Ovary (tissue), 3 donors: ENCODE measurements at regions not wholly inside any gene's neighbourhood (a gene's known extent, or its start where the extent isn't known, plus 50 kb on each side); places are given as distances from the start of the nearest gene placed in this dataset.
"Not testable (repeated sequence)": the region's sequence is repeated elsewhere in the genome, so short reads cannot be mapped to it uniquely, and the experiment has no call there.

Source experiments
- CTCF ChIP-seq, 3 donors: fragments of 450-650 bp in 2 of 3; fragments of 200-600 bp in 1 of 3; IDR thresholded peaks; one replicate each; pipeline versions ENCODE4 v1.5.1 to v1.8.0; 2016 to 2022; ENCODE audit warnings: antibody characterized with exemption in 3 of 3, mild to moderate bottlenecking in 1 of 3
- EP300 ChIP-seq: sonication (generic); formaldehyde crosslinking; IDR thresholded peaks from one replicate; pipeline ENCODE4 v1.6.1; 2017; ENCODE audit warnings: antibody characterized with exemption
- POLR2A ChIP-seq: fragments of 450-650 bp; IDR thresholded peaks from one replicate; pipeline ENCODE4 v1.6.1; 2017; ENCODE audit warnings: antibody characterized with exemption, mild to moderate bottlenecking, moderate library complexity
- donor health status: DM: no; HTN: no; CAD: no.

GRCh38 chr2:111545723-111546431 is 338.1 kb downstream of the ANAPC1 start:
- not testable (repeated sequence) for TF ChIP-seq CTCF (IDR thresholded peaks at IDR 0.05); EP300; POLR2A
